Gastrocnemius medialis (tissue), 4 donors: ENCODE measurements at regions not wholly inside any gene's neighbourhood (a gene's known extent, or its start where the extent isn't known, plus 50 kb on each side); places are given as distances from the start of the nearest gene placed in this dataset.

Source experiments
- POLR2A ChIP-seq, 2 donors: fragments of 450-650 bp; IDR thresholded peaks; one replicate each; pipeline ENCODE4 v1.6.1; 2017; ENCODE audit warnings: antibody characterized with exemption in 2 of 2, mild to moderate bottlenecking in 2 of 2, moderate library complexity in 2 of 2
- TF ChIP-seq, protein P1 (sequence below), 5 experiments: fragments of 450-650 bp in 3 of 5; fragments of 200-600 bp in 2 of 5; sonication (generic) in 2 of 5; IDR thresholded peaks in 4 of 5; conservative IDR thresholded peaks in 1 of 5; 1 replicate in 4 of 5; 2 replicates in 1 of 5; pipeline ENCODE4 v1.5.1; 2016 to 2019; ENCODE audit warnings: antibody characterized with exemption in 5 of 5, mild to moderate bottlenecking in 3 of 5, moderate library complexity in 3 of 5

- TF ChIP-seq, protein P1, sequence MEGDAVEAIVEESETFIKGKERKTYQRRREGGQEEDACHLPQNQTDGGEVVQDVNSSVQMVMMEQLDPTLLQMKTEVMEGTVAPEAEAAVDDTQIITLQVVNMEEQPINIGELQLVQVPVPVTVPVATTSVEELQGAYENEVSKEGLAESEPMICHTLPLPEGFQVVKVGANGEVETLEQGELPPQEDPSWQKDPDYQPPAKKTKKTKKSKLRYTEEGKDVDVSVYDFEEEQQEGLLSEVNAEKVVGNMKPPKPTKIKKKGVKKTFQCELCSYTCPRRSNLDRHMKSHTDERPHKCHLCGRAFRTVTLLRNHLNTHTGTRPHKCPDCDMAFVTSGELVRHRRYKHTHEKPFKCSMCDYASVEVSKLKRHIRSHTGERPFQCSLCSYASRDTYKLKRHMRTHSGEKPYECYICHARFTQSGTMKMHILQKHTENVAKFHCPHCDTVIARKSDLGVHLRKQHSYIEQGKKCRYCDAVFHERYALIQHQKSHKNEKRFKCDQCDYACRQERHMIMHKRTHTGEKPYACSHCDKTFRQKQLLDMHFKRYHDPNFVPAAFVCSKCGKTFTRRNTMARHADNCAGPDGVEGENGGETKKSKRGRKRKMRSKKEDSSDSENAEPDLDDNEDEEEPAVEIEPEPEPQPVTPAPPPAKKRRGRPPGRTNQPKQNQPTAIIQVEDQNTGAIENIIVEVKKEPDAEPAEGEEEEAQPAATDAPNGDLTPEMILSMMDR (IDR thresholded peaks at IDR 0.05 in 4 of 5, conservative IDR thresholded peaks at IDR 0.05 in 1 of 5), result no peak
- no peak for TF ChIP-seq POLR2A (IDR thresholded peaks at IDR 0.05)
Measured at GRCh38 chr13:99691552-99691951, 190.3 kb downstream of the TM9SF2 start.
